B cell (primary cell): ENCODE measurements at regions not wholly inside any gene's neighbourhood (a gene's known extent, or its start where the extent isn't known, plus 50 kb on each side); places are given as distances from the start of the nearest gene placed in this dataset.

Experiments used
- ATAC-seq: fragments of 200-7000 bp; cut with Tn5 transposase; one replicate; pipeline ENCODE4 v1.10.0; 2021; ENCODE audit warnings: low read depth, mild to moderate bottlenecking, moderate number of reproducible peaks, moderate library complexity
- CTCF ChIA-PET: fragments of 350-600 bp; sonication (Branson Sonifier 250); formaldehyde crosslinking; loops from one replicate; lab custom pipeline; 2021; ENCODE audit warnings: antibody characterized with exemption, inconsistent platforms; lab: Charles Lee
- POLR2A ChIA-PET: fragments of 350-600 bp; sonication (Branson Sonifier 250); formaldehyde crosslinking; loops from one replicate; lab custom pipeline; 2021; ENCODE audit warnings: antibody characterized with exemption; lab: Charles Lee
- DNase-seq: peaks from one replicate; pipeline ENCODE4 v3.0.0; 2013
- H2AFZ ChIP-seq: 2 replicates; pipeline ENCODE4 v1.6.1; 2012; ENCODE audit warnings: mild to moderate bottlenecking, low read depth, low read length; ENCODE audit not compliant: insufficient read depth, poor library complexity, severe bottlenecking
- H3K27ac ChIP-seq, 2 donors: 1 replicate in 1 of 2; 2 replicates in 1 of 2; pipeline ENCODE4 v1.5.1; 2012 to 2013; ENCODE audit warnings: low read length in 2 of 2, mild to moderate bottlenecking in 2 of 2, moderate library complexity in 1 of 2
- H3K27me3 ChIP-seq, 4 experiments: fragments of 200-600 bp in 1 of 4; sonication (generic) in 1 of 4; replicated peaks in 1 of 4; 1 replicate in 2 of 4; 2 replicates in 2 of 4; pipeline versions ENCODE4 v1.6.1 to v1.7.0; 2013 to 2016; ENCODE audit warnings: low read length in 3 of 4, mild to moderate bottlenecking in 2 of 4, mixed read lengths in 1 of 4, moderate library complexity in 1 of 4; ENCODE audit not compliant: insufficient read depth in 4 of 4, control insufficient read depth in 3 of 4; ENCODE audit errors: control extremely low read depth in 1 of 4
- H3K36me3 ChIP-seq, 2 experiments: replicated peaks in 1 of 2; 1 replicate in 1 of 2; 2 replicates in 1 of 2; pipeline versions ENCODE4 v1.6.1 to v1.7.1; 2013; ENCODE audit warnings: low read length in 1 of 2; ENCODE audit not compliant: insufficient read depth in 2 of 2, control insufficient read depth in 1 of 2; ENCODE audit errors: control extremely low read depth in 1 of 2, extremely low read depth in 1 of 2
- H3K4me1 ChIP-seq, 2 donors: fragments of 200-600 bp in 1 of 2; sonication (generic) in 1 of 2; 1 replicate in 1 of 2; 2 replicates in 1 of 2; pipeline versions ENCODE4 v1.5.1 to v1.6.1; 2013 to 2017; ENCODE audit warnings: low read length in 2 of 2; ENCODE audit not compliant: control insufficient read depth in 2 of 2, insufficient read depth in 2 of 2
- H3K4me2 ChIP-seq: replicated peaks from 2 replicates; pipeline ENCODE3; 2012; ENCODE audit warnings: mild to moderate bottlenecking, low read depth, low read length; ENCODE audit not compliant: poor library complexity, severe bottlenecking
- H3K4me3 ChIP-seq, 5 experiments: fragments of 200-600 bp in 1 of 5; sonication (generic) in 1 of 5; 1 replicate in 3 of 5; 2 replicates in 2 of 5; pipeline versions ENCODE4 v1.5.1 to v1.7.0; 2011 to 2016; ENCODE audit warnings: low read length in 4 of 5, mild to moderate bottlenecking in 4 of 5, low read depth in 2 of 5, control low read depth in 1 of 5, moderate library complexity in 1 of 5; ENCODE audit not compliant: insufficient read depth in 1 of 5; ENCODE audit errors: control extremely low read depth in 1 of 5, extremely low read depth in 1 of 5
- H3K79me2 ChIP-seq: fragments of 200-600 bp; sonication (generic); one replicate; pipeline ENCODE4 v1.6.0; 2016; ENCODE audit warnings: low read length; ENCODE audit not compliant: control insufficient read depth, insufficient read depth
- H3K9ac ChIP-seq: fragments of 200-600 bp; sonication (generic); 2 replicates; pipeline ENCODE4 v1.6.1; 2017; ENCODE audit warnings: mild to moderate bottlenecking, low read length, moderate library complexity
- H3K9me3 ChIP-seq, 3 donors: one replicate each; pipeline versions ENCODE4 v1.6.1 to v1.7.1; 2013; ENCODE audit warnings: low read length in 2 of 3; ENCODE audit not compliant: control insufficient read depth in 2 of 3, insufficient read depth in 1 of 3; ENCODE audit errors: control extremely low read depth in 1 of 3
- H4K20me1 ChIP-seq: 2 replicates; pipeline ENCODE4 v1.6.0; 2012; ENCODE audit warnings: mild to moderate bottlenecking, low read length; ENCODE audit not compliant: insufficient read depth, control insufficient read depth, poor library complexity, severe bottlenecking
- H3K27ac Mint-ChIP-seq: one replicate; pipeline ENCODE4 v1.8.0; 2021; ENCODE audit warnings: mixed read lengths
- H3K27me3 Mint-ChIP-seq: one replicate; pipeline ENCODE4 v1.8.0; 2021; ENCODE audit warnings: mixed read lengths
- H3K4me1 Mint-ChIP-seq: one replicate; pipeline ENCODE4 v1.8.0; 2021; ENCODE audit warnings: mixed read lengths
- H3K4me3 Mint-ChIP-seq: one replicate; pipeline ENCODE4 v1.8.0; 2021; ENCODE audit warnings: mixed read lengths
- H3K9me3 Mint-ChIP-seq: one replicate; pipeline ENCODE4 v1.8.0; 2022; ENCODE audit warnings: mixed read lengths; ENCODE audit not compliant: insufficient read depth
- EZH2 ChIP-seq: IDR thresholded peaks from 2 replicates; pipeline ENCODE4 v1.6.1; 2012; ENCODE audit warnings: borderline replicate concordance, low read depth, mild to moderate bottlenecking, moderate library complexity, low read length; ENCODE audit not compliant: insufficient read depth, poor library complexity, severe bottlenecking
- WGBS: methylation state at CpG from one replicate; pipeline ENCODE4 v1.1.5; 2013; ENCODE audit warnings: missing lambda C conversion rate; ENCODE audit not compliant: insufficient coverage; 5-methylcytosine and 5-hydroxymethylcytosine counted together
- intact Hi-C: fragments of 100-400 bp; cut with micrococcal nuclease; formaldehyde crosslinking; loops from one replicate; pipeline ENCODE4 v1.10.0; 2022
- TF ChIP-seq, protein P1 (sequence below): fragments of 200-600 bp; IDR thresholded peaks from one replicate; pipeline ENCODE4 v1.8.0; 2022; ENCODE audit warnings: antibody characterized with exemption, mild to moderate bottlenecking

DNA sequence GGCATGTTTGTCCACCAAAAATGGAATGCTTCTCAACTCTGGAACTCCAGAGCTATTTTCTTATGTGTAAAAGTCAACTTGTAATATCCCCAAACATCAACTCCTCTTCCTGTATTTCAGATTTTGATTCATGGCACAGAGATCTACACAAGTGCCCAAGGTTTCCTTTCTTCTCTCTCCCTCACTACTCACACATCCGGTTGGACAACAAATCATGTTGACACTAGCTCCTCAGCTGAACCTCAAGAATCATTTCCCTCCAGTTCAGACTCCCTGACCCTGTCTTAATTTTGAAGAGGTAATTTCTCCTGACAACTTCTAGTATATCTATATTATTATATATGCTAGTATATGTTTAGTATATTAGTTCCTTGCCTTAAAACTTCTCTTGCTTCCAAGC lies 485.4 kb upstream of the CCDC196 start:
- ATAC-seq, result no peak
- no peak for DNase-seq
- H3K27ac Mint-ChIP-seq, result no peak overlapping the region
- H3K9me3 ChIP-seq, result peaks cover 1 to 18% (median 7%) of the 10 kb centered on the region in 3 donors
- H3K4me1 Mint-ChIP-seq, result no peaks in the 10 kb centered on the region
- no peaks in the 10 kb centered on the region for H4K20me1 ChIP-seq
- H3K27me3 ChIP-seq, result peaks cover 0 to 27% (median 2%) of the 10 kb centered on the region in 4 experiments
- no peak overlapping the region for H3K4me3 Mint-ChIP-seq
- no peak for TF ChIP-seq EZH2
- TF ChIP-seq, protein P1, sequence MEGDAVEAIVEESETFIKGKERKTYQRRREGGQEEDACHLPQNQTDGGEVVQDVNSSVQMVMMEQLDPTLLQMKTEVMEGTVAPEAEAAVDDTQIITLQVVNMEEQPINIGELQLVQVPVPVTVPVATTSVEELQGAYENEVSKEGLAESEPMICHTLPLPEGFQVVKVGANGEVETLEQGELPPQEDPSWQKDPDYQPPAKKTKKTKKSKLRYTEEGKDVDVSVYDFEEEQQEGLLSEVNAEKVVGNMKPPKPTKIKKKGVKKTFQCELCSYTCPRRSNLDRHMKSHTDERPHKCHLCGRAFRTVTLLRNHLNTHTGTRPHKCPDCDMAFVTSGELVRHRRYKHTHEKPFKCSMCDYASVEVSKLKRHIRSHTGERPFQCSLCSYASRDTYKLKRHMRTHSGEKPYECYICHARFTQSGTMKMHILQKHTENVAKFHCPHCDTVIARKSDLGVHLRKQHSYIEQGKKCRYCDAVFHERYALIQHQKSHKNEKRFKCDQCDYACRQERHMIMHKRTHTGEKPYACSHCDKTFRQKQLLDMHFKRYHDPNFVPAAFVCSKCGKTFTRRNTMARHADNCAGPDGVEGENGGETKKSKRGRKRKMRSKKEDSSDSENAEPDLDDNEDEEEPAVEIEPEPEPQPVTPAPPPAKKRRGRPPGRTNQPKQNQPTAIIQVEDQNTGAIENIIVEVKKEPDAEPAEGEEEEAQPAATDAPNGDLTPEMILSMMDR, result no peak
- H3K27me3 Mint-ChIP-seq, result peaks cover 64% of the 10 kb centered on the region
- no peaks in the 10 kb centered on the region for H3K36me3 ChIP-seq
- ChIA-PET POLR2A (no interaction called here), CTCF (no interaction called here)
- no peak overlapping the region for H3K4me2 ChIP-seq
- no peaks in the 10 kb centered on the region for H3K4me1 ChIP-seq
- no CpG with 5 or more reads among the region's 1 CpG for WGBS
- intact Hi-C loops, result no loop called here
- no peak overlapping the region for H3K27ac ChIP-seq
- no peak overlapping the region for H3K9ac ChIP-seq
- H2AFZ ChIP-seq, result no peak overlapping the region
- no peak overlapping the region for H3K4me3 ChIP-seq
- H3K9me3 Mint-ChIP-seq, result peaks cover 12% of the 10 kb centered on the region
- no peaks in the 10 kb centered on the region for H3K79me2 ChIP-seq

DNA sequence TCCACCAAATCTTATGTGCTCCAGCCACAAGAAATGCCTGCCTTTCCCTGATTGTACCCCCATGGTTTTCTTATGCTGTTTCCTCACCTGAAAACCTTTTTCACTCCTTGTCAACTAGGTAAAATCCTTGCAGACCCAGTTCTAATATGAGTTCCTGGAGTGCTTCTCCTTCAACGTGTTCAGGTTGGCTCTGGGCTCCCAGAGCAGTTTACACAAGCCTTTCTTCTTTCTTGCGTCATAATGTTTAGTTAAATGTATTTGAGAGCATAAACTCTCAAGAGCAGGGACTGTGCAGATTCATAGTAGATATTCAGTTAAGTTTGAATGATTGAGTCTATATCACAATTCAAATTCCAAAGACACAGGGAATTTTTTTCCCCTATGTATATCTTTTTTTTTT lies 484.8 kb upstream of the CCDC196 start:
- no peaks in the 10 kb centered on the region for H3K79me2 ChIP-seq
- ATAC-seq (no peak), DNase-seq (no peak)
- H3K27ac ChIP-seq, result no peak overlapping the region
- ChIA-PET CTCF (no interaction called here), POLR2A (no interaction called here)
- intact Hi-C loops, result no loop called here
- H3K9ac ChIP-seq, result no peak overlapping the region
- no peaks in the 10 kb centered on the region for H3K36me3 ChIP-seq
- peaks cover 1 to 18% (median 7%) of the 10 kb centered on the region in 3 donors for H3K9me3 ChIP-seq
- H3K27me3 ChIP-seq, result peaks cover 0 to 27% (median 2%) of the 10 kb centered on the region in 4 experiments
- no peaks in the 10 kb centered on the region for H4K20me1 ChIP-seq
- H2AFZ ChIP-seq, result no peak overlapping the region
- TF ChIP-seq, protein P1, result no peak
- no peak for TF ChIP-seq EZH2
- H3K4me2 ChIP-seq, result no peak overlapping the region
- no peak overlapping the region for H3K4me3 Mint-ChIP-seq
- H3K4me1 Mint-ChIP-seq, result no peaks in the 10 kb centered on the region
- no peaks in the 10 kb centered on the region for H3K4me1 ChIP-seq
- peaks cover 69% of the 10 kb centered on the region for H3K27me3 Mint-ChIP-seq
- peaks cover 12% of the 10 kb centered on the region for H3K9me3 Mint-ChIP-seq
- WGBS, result 33% methylated on average over 1 of the region's 2 CpGs
- H3K27ac Mint-ChIP-seq, result no peak overlapping the region
- no peak overlapping the region for H3K4me3 ChIP-seq
